ENCODE measurements at regions not wholly inside any gene's neighbourhood (a gene's known extent, or its start where the extent isn't known, plus 50 kb on each side); places are given as distances from the start of the nearest gene placed in this dataset.

DNA sequence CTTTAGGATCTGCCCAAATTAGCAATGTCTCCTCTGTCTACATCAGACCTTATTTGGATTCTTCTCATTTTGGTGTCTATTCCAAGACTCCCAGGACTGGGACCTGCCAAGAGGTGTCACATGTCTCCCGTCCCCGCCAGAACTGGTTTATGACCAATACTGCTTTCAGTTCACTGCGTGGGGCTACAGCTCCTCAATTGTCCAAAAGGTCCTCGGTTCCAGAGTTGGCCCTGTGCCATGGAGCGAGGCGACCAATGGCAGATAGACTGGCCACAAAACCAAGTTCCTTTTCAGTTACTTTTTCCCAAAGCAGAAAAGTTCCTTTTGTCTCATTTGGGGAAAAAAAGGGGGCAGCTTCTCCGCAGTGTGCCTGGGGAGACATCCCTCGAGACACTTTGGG, 144.1 kb upstream of the ZNF236 start:
- H2BK20ac ChIP-seq (ENCODE audit: low read length), result no peak overlapping the region
- H3K4ac ChIP-seq (replicated peaks; ENCODE audit: insufficient read length, low read depth, low read length), result no peak overlapping the region
- H2BK5ac ChIP-seq (ENCODE audit: low read depth, low read length), result no peak overlapping the region
- H2BK12ac ChIP-seq (ENCODE audit: low read depth, low read length), result no peak overlapping the region
- H4K8ac ChIP-seq (ENCODE audit: extremely low read depth, insufficient read depth, low read length), result no peak overlapping the region
- peaks cover 0 to 5% (median under 1%) of the 10 kb centered on the region in 4 experiments; a peak in 3 of 7 replicates for H3K4me1 ChIP-seq (replicated peaks in 1 of 4; ENCODE audit: control insufficient read depth in 3 of 4, insufficient read depth in 4 of 4, low read length in 3 of 4)
- POLR2A ChIA-PET (ENCODE audit: partially characterized antibody), result no interaction called here
- no peaks in the 10 kb centered on the region for H3K27me3 ChIP-seq (replicated peaks in 1 of 4; ENCODE audit: control insufficient read depth in 3 of 4, extremely low read depth in 1 of 4, insufficient read depth in 3 of 4, low read length in 3 of 4)
- H3K23me2 ChIP-seq (ENCODE audit: low read depth, low read length), result no peaks in the 10 kb centered on the region
- H2BK120ac ChIP-seq (replicated peaks; ENCODE audit: low read depth, low read length), result no peak overlapping the region
- no peaks in the 10 kb centered on the region for H4K20me1 ChIP-seq (replicated peaks in 1 of 2; ENCODE audit: control insufficient read depth in 1 of 2, insufficient read depth in 2 of 2, low read length in 2 of 2)
- no peaks in the 10 kb centered on the region for H3K79me1 ChIP-seq (ENCODE audit: low read depth, low read length)
- H3K9me3 ChIP-seq (ENCODE audit: insufficient read depth in 2 of 2, low read depth in 1 of 2, low read length in 1 of 2), result peaks cover 0 to 5% of the 10 kb centered on the region in 2 experiments; a peak in 1 of 4 replicates
- no peak overlapping the region for H2AK5ac ChIP-seq (ENCODE audit: low read depth, low read length)
- no peak overlapping the region for H3K56ac ChIP-seq (replicated peaks; ENCODE audit: insufficient read length, low read depth, low read length)
- H3K23ac ChIP-seq (ENCODE audit: insufficient read length), result no peak overlapping the region
- DNase-seq (ENCODE audit: low read depth in 1 of 2, low spot score in 2 of 2) (no peak), FAIRE-seq (no peak)
- H3K9ac ChIP-seq (replicated peaks in 1 of 4; ENCODE audit: extremely low read depth in 1 of 4, low read depth in 3 of 4, low read length in 3 of 4), result no peak overlapping the region
- no peak overlapping the region for H3K18ac ChIP-seq (ENCODE audit: extremely low read depth, low read length)
- no peak overlapping the region for H2BK15ac ChIP-seq (ENCODE audit: low read length)
- no peak overlapping the region for H3K4me3 ChIP-seq (ENCODE audit: extremely low read depth in 1 of 4, insufficient read depth in 2 of 4, low read depth in 3 of 4, low read length in 4 of 4)
- no peak overlapping the region for H3K27ac ChIP-seq (ENCODE audit: low read depth, low read length)
- H3K36me3 ChIP-seq (ENCODE audit: control insufficient read depth in 2 of 4, insufficient read depth in 4 of 4, low read length in 3 of 4), result no peaks in the 10 kb centered on the region
- WGBS, 2 experiments (ENCODE audit: extremely low coverage in 1 of 2, insufficient coverage in 1 of 2, insufficient read length in 1 of 2, insufficient replicate concordance in 2 of 2, low coverage in 1 of 2, low lambda C conversion rate in 2 of 2, missing lambda C conversion rate in 1 of 2), result 80% methylated on average over 8 of the region's 8 CpGs; no CpG with 5 or more reads in 1 of the 2 experiments
- no peak overlapping the region for H3K4me2 ChIP-seq (ENCODE audit: insufficient read depth in 1 of 2, low read depth in 2 of 2, low read length in 2 of 2)
- no peak overlapping the region for H4K5ac ChIP-seq (ENCODE audit: insufficient read length, low read depth, low read length)
- H4K91ac ChIP-seq (replicated peaks; ENCODE audit: insufficient read length, low read length), result no peak overlapping the region
- TF ChIP-seq POLR2A (IDR thresholded peaks at IDR 0.05; ENCODE audit: control extremely low read depth in 1 of 2, low read depth in 2 of 2, low read length in 2 of 2) (no peak), BCL11A (IDR thresholded peaks at IDR 0.05; ENCODE audit: low read depth in 2 of 2, low read length in 2 of 2) (no peak), RNF2 (IDR thresholded peaks at IDR 0.05; ENCODE audit: borderline replicate concordance, low read depth, low read length, missing control alignments, poor library complexity, severe bottlenecking) (no peak), NANOG (IDR thresholded peaks at IDR 0.05; ENCODE audit: insufficient read depth, low read depth, low read length, poor library complexity, severe bottlenecking) (no peak), KDM1A (IDR thresholded peaks at IDR 0.05; ENCODE audit: borderline replicate concordance, low read length) (no peak), CBX5 (IDR thresholded peaks at IDR 0.05; ENCODE audit: low read depth, low read length) (no peak), POU5F1 (IDR thresholded peaks at IDR 0.05; ENCODE audit: low read depth, low read length) (no peak), TEAD4 (IDR thresholded peaks at IDR 0.05; ENCODE audit: low read depth, low read length) (no peak)
- TF ChIP-seq, protein P1, sequence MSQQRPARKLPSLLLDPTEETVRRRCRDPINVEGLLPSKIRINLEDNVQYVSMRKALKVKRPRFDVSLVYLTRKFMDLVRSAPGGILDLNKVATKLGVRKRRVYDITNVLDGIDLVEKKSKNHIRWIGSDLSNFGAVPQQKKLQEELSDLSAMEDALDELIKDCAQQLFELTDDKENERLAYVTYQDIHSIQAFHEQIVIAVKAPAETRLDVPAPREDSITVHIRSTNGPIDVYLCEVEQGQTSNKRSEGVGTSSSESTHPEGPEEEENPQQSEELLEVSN (IDR thresholded peaks at IDR 0.05), result no peak
- CTCF ChIA-PET (ENCODE audit: partially characterized antibody), result interaction anchor here (2.0 to 15.9 kb wide), 3 partner anchors 12 to 280 kb away, joined by 6 to 131 read pairs (median 9); no protein-coding TSS in a partner anchor
- H3K14ac ChIP-seq (ENCODE audit: insufficient read length), result no peak overlapping the region
- no peak overlapping the region for H2AFZ ChIP-seq (ENCODE audit: low read length)
- H3K79me2 ChIP-seq (ENCODE audit: control insufficient read depth in 1 of 2, insufficient read depth in 2 of 2, low read length in 2 of 2), result no peaks in the 10 kb centered on the region

Measured in H1 (cell line).